Gastroesophageal sphincter (tissue), 3 donors: ENCODE measurements at regions not wholly inside any gene's neighbourhood (a gene's known extent, or its start where the extent isn't known, plus 50 kb on each side); places are given as distances from the start of the nearest gene placed in this dataset.

Source experiments
- CTCF ChIP-seq, 4 experiments: fragments of 200-600 bp in 2 of 4; fragments of 450-650 bp in 2 of 4; sonication (generic) in 1 of 4; IDR thresholded peaks; one replicate each; pipeline ENCODE4 v1.5.1; 2017 to 2019; ENCODE audit warnings: antibody characterized with exemption in 4 of 4, mild to moderate bottlenecking in 2 of 4, moderate library complexity in 2 of 4
- EP300 ChIP-seq: sonication (generic); formaldehyde crosslinking; IDR thresholded peaks from one replicate; pipeline ENCODE4 v1.6.1; 2017; ENCODE audit warnings: antibody characterized with exemption, mild to moderate bottlenecking

DNA sequence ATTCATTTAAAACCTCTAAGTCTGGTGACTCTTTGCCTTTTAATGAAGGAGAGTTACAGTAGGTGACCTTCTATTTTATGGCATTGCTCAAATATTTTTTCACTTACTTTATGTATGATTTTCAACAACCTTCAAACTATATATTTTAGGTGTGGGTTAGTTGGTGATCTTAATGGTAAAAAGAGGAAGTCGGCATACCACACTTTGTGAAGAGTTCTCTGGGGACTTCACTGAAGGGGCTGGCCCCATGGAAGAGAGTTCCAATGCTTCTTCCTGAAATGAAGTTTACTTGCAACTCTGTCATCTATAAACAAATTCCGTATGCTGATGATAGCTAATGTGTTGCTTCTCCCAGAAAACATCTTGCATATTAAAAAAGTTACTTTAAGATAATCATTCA lies 647.0 kb upstream of the SGO1 start:
- TF ChIP-seq EP300 = no peak
- no peak for TF ChIP-seq CTCF (IDR thresholded peaks at IDR 0.05)
